HUDEP-2 (cell line): ENCODE measurements at regions not wholly inside any gene's neighbourhood (a gene's known extent, or its start where the extent isn't known, plus 50 kb on each side); places are given as distances from the start of the nearest gene placed in this dataset.
A peak's percentile ranks its signal among the peaks of the same experiment; 100 is the strongest.

Experiments used
- DNase-seq, 76 experiments: peaks; one replicate each; lab custom pipeline; 2025; ENCODE audit not compliant: unreplicated experiment in 76 of 76; lab: John Stamatoyannopoulos, UW

DNA sequence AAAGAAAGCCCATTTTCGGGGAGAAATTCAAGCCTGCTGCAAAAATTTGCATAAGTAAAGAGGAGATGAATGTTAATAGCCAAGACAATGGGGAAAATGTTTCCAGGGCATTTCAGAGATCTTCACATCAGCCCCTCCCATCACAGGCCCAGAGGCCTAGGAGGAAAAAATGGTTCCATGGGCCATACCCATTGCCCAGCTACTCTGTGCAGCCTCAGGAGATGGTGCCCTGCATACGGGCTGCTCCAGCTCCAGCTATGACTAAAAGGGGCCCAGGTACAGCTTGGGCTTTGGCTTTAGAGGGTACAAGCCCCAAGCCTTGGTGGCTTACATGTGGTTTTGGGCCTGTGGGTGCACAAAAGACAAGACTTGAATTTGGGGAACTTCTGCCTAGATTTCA lies 168.0 kb upstream of the DIPK2B start:
- DNase-seq: no peak

DNA sequence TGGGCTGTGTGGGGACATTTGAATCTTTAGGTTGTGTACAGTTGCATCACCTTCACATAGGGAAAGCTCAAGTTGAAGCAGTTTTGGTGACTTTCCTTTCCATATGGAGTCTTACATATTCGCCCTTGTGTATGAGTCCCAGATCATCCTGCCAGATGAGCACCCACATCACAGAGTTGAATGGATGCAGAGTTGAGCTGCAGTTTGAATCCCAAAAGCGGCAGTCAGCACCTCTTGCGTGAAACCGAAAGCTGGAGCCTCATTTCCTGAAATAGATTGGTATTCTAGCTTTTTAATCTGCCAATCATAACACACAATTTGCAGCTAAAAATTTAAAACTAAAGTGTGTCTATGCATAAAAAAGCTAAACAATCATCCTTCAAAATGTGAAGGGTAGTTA lies 162.9 kb upstream of the DIPK2B start:
- DNase-seq: no peak

DNA sequence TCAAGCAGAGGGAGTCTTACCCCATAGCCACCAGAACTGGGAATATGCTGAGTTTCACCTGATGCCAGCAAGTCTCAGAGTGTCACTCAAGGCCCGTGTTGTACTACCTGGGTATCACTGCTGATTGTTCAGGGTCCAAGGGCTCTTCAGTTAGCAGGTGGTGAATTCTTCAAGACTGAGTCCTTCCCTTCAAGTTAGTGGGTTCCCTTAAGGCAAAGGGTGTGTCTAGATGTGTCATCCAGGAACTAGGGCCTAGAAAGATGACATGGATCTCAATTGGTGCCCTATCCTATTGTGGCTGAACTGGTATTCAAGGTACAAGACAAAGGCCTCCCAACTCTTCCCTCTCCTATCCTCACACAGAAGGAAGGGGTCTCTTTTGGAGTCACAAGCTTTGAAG lies 159.9 kb upstream of the DIPK2B start:
- no peak for DNase-seq

DNA sequence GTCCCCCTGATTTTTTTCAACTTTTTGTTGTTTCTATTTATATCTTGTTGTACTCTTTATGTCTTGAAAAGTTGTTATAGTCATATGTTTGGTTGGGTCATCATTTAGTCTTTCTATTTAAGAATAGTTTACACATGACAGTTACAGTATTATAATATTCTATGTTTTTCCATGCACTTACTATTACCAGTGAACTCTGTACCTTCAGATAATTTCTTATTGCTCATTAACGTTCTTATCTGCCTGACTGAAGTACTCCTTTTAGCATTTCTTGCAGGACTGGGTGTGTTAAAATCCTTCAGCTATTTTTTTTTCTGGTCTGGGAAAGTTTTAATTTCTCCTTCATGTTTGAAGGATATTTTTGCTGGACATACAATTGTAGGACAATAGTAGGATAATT lies 157.7 kb upstream of the DIPK2B start:
- DNase-seq: no peak

DNA sequence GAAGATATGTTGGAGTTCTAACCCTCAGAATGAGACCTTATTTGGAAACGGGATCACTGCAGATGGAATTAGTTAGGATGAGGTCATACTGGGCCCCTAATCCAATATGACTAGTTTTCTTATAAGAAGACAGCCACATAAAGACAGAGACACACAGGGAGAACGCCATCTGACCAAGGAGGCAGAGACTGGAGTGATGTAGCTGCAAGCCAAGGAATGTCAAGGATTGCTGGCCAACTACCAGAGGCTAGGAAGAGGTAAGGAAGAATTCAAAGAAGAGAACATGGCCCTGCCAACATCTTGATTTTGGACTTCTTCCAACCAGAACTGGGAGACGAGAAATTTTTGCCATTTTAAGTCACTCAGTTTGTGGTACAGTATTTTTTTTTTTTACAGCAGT lies 152.8 kb upstream of the DIPK2B start:
- no peak for DNase-seq

DNA sequence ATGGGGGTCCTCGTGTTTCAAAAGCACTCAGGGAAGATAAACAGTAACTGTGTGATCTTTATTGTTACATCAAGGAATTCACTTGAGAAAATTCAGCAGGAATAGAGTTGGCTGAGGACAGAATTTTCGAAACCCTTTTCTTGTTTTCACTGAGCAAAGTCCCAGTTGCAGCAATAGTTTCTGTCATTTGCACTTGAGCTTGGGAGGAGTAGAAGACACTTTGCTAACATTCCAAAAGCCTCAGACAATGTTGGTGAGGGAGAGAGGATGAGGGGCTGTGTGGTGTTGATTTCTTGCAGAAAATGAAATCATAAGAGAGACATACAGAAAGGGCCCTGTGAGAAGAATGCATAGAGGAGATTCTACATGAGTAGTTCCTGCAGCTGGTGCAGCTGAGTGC lies 151.9 kb upstream of the DIPK2B start:
- no peak for DNase-seq

DNA sequence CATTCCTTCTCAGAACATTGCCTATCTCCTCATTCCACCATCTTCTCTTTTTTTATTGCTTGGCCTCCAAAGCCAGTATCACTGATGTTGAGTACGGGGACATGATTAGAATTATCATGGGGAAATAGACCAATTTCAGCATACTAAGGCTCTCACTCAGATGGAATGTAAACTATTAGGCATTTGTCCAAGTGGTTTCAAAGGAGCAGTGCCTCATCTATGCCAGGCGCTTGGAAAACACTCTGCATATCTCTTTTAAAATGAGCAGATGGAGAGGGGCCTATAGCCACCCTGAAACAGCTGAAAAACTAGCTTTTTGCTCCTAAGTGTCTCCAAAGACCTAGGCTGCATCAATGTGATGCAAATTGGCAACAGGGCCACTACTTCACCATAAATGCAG lies 150.8 kb upstream of the DIPK2B start:
- DNase-seq: no peak

DNA sequence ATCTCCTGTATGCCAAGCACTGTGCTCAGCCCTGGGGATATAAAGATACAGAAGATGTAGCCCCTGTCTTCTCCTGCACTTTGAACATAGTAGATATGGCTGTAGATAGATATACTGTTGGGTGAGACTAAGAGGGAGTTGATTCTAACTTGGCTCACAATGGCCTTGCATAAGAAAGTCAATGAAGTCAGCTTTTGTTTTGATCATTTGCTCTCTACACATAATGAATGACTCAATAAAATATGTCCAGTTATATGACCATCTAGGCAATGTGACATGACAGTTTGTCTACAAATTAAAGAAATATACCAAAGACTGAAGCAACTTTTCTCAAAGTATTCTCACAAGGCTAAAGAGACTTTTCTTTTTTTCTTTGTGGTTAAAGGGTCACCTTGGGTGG lies 147.6 kb upstream of the DIPK2B start:
- DNase-seq: no peak

DNA sequence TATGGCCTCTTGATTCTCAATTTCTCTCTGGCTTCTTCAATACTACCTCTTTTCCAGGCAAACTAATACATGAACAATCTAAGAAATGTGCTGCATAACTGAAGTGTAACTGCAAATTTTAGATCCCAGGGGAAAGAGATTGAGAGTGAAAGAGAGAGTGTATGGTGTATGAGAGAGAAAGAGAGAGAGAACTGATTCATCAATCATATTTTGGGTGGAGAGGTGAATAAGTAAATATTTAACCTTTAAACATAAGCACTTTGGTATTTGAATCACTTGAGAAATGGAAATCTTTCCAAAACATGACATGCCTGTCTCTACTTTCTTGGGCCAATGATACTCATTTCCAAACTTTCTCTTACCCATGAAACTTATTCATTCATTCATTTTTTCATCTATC lies 147.2 kb upstream of the DIPK2B start:
- no peak for DNase-seq

DNA sequence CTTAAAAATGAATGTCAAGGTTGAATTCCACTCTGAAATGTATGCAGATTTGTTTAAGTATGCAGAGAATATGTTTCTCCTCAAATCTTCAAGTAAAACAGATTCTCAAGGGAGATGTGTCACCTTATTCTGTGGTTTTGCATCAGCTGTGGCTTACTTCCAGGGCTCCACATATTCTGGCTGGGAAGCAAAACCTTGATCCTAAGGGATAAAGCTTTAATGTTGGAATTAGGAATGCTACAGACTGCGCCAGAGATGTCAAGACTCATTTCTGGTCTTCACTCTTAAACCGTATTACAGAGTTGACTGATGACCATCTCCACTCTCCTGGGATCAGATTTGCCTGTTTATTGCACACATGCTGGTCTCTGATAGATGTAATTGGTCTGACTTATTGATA lies 143.9 kb upstream of the DIPK2B start:
- DNase-seq: no peak

DNA sequence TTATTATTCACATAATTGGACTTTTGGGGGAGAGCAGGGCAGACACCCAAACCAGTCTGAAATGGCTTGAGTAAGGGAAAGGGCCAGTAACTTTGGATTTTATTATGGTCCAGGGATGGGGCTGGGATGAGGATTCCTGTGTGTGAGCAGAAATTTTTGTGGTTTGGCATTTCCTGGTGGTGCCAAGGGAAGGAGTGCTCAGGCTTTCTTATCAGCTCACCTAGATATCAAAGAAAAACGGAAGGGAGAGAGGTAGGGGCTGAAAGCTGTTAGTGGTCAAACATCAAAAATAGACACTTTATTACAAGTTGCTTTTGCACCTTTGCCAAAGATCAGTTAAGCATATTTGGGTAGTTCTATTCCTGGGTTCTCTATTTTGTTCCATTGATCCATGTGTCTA lies 128.5 kb upstream of the DIPK2B start:
- no peak for DNase-seq

DNA sequence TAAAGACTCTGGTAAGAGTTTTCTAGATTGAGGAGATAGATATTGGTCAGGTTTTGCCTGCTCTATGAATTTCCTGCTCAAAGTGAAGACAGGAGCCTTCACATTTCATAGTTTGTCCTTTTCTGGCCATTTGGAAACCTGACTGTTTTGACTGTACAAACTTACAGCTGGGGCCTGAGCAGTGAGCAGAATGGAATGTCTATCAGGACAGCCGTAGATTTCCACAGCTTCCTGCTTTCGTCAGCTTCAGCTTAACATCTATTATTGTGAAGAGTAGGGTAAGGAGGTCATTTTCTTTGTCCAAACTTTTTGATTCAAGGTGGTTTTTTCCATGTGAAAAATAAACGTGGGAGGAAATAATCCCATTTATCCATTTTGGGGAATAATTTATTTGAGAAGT lies 124.3 kb upstream of the DIPK2B start:
- DNase-seq: no peak

DNA sequence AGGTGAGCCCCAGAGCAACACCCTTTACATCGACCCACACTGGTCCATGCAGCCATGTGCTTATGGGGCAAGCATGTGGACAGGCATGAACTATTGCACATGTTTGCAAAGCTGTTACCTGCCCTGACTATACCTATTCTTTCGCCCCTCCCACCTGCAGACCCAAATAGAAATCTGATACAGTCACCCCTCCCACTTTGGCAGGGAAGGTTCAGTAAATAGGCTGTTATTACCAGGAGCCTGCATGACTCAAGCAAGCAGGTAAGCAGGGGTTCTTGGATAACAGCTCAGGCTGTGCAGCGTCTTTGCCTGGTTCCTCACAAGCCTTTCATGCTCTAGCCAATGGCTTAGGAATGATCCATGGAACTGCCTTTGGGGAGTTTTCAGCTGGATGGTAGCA lies 122.7 kb upstream of the DIPK2B start:
- no peak for DNase-seq

DNA sequence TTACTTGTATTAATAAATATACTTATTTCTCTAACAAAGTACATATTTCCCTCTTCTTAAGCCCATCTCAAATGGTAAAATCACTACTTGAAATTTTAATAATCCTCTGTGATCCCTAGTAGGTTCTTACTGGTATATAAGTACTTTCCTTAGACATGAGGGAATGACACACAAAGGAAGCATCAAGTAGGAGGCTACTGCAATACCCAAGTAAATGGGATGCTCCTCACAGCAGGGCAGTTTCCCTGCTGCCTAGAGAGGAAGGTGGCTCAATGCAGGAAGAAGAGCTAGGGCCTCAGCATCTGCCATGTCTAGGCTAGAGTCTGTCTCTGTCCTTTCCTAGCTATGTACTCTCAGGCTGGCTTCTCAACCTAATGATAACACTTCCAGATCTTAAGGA lies 122.1 kb upstream of the DIPK2B start:
- DNase-seq: no peak

DNA sequence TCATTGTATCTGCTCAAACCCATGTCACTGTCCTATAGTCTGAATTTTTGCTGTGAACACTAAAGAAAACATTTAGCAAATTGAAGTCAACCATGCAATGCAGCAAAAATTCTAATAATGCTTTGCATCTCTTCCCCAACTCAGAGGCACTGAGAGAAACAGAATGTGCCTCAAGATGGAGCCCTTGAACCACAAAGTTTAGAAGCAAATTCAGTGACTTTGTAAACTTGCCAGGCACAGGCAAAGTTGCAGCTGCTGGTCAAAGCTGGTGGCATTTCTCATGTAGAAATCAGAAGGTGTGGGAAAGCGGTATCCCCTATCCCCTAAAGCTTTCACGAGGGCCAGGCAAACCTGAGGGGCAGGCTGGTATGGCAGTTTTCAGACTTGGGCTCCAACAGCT lies 121.7 kb upstream of the DIPK2B start:
- peak in 2 of 76 experiments; percentile 0 for DNase-seq

DNA sequence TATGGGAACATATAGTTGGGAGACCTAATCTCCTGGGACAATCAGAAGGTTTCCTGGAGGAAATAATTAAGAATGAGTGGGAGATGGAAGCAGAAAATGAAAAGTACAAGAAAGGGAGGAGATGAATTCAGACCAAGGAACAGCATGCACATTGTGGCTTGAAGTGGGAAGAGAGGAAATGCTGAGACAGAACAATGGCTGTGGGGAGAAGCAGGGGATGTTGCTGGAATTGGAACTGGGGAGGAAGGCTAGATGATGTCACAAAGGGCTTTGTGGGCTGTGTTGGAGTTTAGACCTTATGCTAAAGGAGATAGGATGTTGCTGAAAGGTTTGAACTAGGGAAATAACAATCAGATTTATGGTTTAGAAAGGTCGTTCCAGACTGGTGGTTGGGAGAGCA lies 119.5 kb upstream of the DIPK2B start:
- no peak for DNase-seq

DNA sequence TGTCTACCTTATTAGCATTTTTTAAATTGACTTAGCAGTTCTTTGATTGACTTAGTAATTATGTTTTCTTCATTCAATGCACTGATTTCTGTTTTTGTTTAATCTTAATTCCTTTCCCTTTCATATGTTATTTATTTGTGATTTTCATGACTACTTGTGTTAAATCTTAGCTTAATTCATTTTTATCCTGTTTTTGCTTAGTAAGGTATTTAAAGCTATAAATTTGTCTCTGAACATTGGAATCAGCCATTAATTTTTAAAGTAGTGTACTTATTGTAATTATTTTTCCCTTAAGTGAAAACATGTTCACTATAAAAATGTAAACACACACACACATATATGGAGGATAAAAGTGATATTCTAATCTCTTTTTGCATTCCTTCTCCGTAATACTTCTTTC lies 109.1 kb upstream of the DIPK2B start:
- DNase-seq: no peak

DNA sequence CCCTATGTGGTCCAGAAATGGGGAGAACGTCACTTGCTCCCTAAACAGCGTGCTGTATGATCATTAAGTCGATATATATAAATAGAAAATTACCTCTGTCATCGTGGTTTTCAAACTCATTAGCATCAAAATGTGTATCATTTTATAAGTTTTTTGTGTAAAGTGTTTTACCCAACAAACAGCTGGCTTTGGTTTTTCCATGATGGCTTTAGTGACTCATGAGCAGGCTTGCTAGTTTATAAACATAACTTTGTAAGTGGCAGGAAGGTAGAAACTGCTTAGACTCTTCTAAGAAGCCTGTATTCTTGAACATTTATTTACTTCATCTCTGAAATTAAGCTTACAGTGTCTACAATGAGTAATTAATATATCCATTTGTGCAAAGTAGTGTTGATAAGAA lies 108.4 kb upstream of the DIPK2B start:
- no peak for DNase-seq

DNA sequence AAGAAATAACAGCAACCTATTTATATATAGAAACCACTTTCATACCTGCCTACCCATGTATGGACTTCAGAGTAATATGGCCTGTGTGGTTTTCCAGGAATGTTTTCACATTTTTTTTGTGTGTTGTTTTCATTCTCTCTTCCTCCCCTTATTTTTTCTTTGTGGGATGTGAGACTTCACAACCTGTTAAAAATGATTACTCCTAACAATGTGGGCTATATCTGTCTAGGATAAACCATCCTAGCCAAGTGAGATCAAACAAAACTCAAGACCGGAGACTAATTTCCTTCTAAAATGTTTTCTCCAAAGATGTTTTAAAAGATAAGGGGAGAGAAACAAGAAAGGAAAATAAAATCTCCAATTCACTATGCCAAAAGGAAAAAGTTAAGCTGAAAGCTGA lies 106.1 kb upstream of the DIPK2B start:
- no peak for DNase-seq

DNA sequence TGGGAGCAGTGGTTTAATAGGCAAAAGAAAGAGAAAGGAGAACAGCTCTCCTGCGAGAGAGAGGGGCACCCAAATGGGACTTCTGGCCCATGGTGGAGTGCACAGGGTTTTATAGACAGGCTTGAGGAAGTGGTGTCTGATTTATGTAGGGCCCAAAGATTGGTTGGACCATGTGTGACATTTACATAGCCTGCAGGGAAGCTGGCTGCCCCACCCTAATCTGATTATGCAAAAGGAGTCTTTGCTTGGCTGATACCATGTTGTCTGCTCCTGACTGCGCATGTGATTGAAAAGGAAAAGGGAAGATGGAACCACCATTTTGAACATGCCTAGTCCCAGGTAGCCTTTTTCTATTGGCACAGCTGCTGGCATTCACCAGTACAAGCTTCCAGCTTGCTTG lies 100.0 kb upstream of the DIPK2B start:
- no peak for DNase-seq

DNA sequence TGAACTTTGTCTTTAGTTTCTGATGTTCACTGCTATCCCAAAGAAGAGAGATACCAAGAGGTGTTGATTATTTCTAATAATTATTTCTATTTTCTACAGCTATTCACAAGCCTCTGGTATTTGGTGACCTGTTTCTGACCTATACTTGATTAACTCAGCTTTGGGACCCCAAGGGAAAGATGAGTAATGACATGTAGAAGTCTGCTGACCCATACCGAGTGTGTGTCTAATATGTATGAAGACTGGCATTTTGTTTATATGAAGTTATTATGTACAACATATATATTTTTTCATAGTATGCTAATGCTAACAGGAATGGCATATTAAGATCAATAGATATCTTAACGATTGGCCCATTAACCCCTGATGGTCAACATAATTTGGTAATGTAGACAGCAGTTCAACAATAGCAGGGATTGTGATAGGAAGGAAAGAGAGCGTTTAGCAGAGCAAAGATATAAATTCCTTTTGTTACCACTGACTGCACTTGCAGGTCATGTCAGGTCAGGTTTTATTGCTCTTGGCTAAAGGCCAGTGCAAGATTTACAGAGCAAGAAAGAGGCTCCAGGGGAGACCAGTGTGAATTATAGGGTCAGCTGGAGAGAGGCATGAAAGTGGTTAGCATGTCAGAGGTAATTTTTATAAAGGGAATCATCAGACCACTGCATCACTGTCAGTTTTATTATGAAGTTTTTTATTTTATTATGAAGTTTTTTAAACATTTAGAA lies 94.7 kb upstream of the DIPK2B start:
- DNase-seq: no peak

DNA sequence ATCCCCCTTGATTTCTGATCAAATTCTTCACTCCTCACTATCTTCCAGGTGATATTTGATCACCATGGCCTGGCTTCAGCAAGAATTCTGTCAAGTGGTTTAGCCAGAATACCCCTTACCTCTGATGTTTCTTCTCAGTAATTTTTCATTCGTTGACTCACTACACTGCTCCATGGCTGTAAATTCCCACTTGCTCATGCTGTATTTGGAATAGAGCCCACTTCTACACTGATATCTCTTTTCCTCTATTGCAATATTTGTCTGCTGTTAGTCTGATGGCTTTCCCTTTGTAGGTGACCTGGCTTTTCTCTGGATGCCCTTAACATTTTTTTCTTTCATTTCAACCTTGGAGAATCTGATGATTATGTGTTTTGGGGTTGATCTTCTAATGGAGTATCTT lies 73.9 kb upstream of the DIPK2B start:
- DNase-seq: no peak

DNA sequence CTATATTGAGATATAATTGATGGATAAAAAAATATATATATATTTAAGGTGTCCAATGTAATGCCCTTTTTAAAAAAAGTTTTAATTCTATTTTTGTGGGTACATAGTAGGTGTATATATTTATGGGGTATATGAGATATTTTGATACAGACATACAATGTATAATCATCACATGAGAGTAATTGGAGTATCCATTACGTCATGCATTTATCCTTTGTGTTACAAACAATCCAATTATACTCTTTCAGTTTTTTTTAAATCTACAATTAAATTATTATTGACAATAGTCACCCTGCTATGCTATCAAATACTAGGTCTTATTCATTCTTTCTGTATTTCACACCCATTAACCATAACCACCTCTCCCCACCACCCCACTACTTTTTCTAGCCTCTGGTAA lies 66.3 kb upstream of the DIPK2B start:
- DNase-seq: no peak
